ENCODE measurements at regions not wholly inside any gene's neighbourhood (a gene's known extent, or its start where the extent isn't known, plus 50 kb on each side); places are given as distances from the start of the nearest gene placed in this dataset.

DNA sequence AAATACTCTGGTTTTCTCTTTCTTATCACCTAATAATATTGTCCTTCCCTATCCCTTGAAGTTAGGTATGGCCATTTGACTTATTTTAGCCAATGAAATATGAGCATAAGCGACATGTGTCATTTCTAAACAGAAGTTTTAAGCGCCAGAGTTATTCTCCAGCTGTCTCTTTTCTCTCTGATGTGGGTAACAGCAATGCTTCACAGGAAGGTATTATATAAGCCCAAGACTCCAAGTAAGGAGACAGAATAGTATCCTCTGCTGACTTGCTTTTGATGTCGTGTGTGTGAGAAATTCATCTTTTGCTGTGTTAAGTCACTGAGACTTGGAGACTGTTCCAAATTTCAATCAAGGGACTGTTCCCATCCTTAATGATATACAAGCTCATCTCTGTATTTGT lies 224.6 kb upstream of the NECTIN3 start:
- TF ChIP-seq, protein P1, sequence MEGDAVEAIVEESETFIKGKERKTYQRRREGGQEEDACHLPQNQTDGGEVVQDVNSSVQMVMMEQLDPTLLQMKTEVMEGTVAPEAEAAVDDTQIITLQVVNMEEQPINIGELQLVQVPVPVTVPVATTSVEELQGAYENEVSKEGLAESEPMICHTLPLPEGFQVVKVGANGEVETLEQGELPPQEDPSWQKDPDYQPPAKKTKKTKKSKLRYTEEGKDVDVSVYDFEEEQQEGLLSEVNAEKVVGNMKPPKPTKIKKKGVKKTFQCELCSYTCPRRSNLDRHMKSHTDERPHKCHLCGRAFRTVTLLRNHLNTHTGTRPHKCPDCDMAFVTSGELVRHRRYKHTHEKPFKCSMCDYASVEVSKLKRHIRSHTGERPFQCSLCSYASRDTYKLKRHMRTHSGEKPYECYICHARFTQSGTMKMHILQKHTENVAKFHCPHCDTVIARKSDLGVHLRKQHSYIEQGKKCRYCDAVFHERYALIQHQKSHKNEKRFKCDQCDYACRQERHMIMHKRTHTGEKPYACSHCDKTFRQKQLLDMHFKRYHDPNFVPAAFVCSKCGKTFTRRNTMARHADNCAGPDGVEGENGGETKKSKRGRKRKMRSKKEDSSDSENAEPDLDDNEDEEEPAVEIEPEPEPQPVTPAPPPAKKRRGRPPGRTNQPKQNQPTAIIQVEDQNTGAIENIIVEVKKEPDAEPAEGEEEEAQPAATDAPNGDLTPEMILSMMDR (IDR thresholded peaks at IDR 0.05; ENCODE audit: poor library complexity), result no peak
- TF ChIP-seq EZH2 (IDR thresholded peaks at IDR 0.05; ENCODE audit: borderline replicate concordance) (no peak), EZH2phosphoT487 (IDR thresholded peaks at IDR 0.05; ENCODE audit: low read depth, severe bottlenecking, unreplicated experiment) (no peak)
